Osteocyte (in vitro differentiated cells): ENCODE measurements at regions not wholly inside any gene's neighbourhood (a gene's known extent, or its start where the extent isn't known, plus 50 kb on each side); places are given as distances from the start of the nearest gene placed in this dataset.

ENCODE experiments used
- DNase-seq: peaks from one replicate; pipeline ENCODE4 v3.0.0; 2021; ENCODE audit warnings: mixed read lengths; ENCODE audit not compliant: unreplicated experiment; ENCODE audit errors: extremely low spot score
- H3K27ac Mint-ChIP-seq: one replicate; pipeline ENCODE4 v1.8.0; 2021; ENCODE audit warnings: mild to moderate bottlenecking, mixed read lengths; ENCODE audit not compliant: unreplicated experiment
- H3K27me3 Mint-ChIP-seq: one replicate; pipeline ENCODE4 v1.8.0; 2021; ENCODE audit warnings: mixed read lengths; ENCODE audit not compliant: unreplicated experiment
- H3K36me3 Mint-ChIP-seq: one replicate; pipeline ENCODE4 v1.8.0; 2021; ENCODE audit warnings: mixed read lengths; ENCODE audit not compliant: unreplicated experiment
- H3K4me1 Mint-ChIP-seq: one replicate; pipeline ENCODE4 v1.8.0; 2021; ENCODE audit warnings: mixed read lengths; ENCODE audit not compliant: unreplicated experiment
- H3K4me3 Mint-ChIP-seq: one replicate; pipeline ENCODE4 v1.8.0; 2021; ENCODE audit warnings: mild to moderate bottlenecking, moderate library complexity, mixed read lengths; ENCODE audit not compliant: unreplicated experiment
- H3K9me3 Mint-ChIP-seq: one replicate; pipeline ENCODE4 v1.8.0; 2021; ENCODE audit warnings: mixed read lengths; ENCODE audit not compliant: unreplicated experiment
- CTCF ChIP-seq: fragments of 200-600 bp; sonication (generic); IDR thresholded peaks from 2 replicates; pipeline ENCODE4 v1.5.0; 2021; ENCODE audit warnings: antibody characterized with exemption, mild to moderate bottlenecking, moderate library complexity

- no peaks in the 10 kb centered on the region for H3K36me3 Mint-ChIP-seq
- H3K9me3 Mint-ChIP-seq, result peaks cover 20% of the 10 kb centered on the region
- no peak overlapping the region for H3K4me3 Mint-ChIP-seq
- no peaks in the 10 kb centered on the region for H3K27me3 Mint-ChIP-seq
- H3K27ac Mint-ChIP-seq, result no peak overlapping the region
- H3K4me1 Mint-ChIP-seq, result no peaks in the 10 kb centered on the region
- no peak for DNase-seq
- TF ChIP-seq CTCF, result no peak
Observed at GRCh38 chr13:112226320-112227002, 149.7 kb upstream of the SPACA7 start.

GRCh38 chr13:112227031-112227430 lies 149.1 kb upstream of the SPACA7 start:
- H3K36me3 Mint-ChIP-seq, result no peaks in the 10 kb centered on the region
- no peak for TF ChIP-seq CTCF
- no peak overlapping the region for H3K27ac Mint-ChIP-seq
- H3K4me3 Mint-ChIP-seq, result no peak overlapping the region
- H3K4me1 Mint-ChIP-seq, result no peaks in the 10 kb centered on the region
- DNase-seq, result no peak
- peaks cover 20% of the 10 kb centered on the region for H3K9me3 Mint-ChIP-seq
- H3K27me3 Mint-ChIP-seq, result no peaks in the 10 kb centered on the region

- H3K27ac Mint-ChIP-seq, result no peak overlapping the region
- peaks cover 12% of the 10 kb centered on the region for H3K9me3 Mint-ChIP-seq
- no peak for DNase-seq
- H3K36me3 Mint-ChIP-seq, result no peaks in the 10 kb centered on the region
- H3K4me1 Mint-ChIP-seq, result no peaks in the 10 kb centered on the region
- TF ChIP-seq CTCF, result no peak
- H3K27me3 Mint-ChIP-seq, result no peaks in the 10 kb centered on the region
- H3K4me3 Mint-ChIP-seq, result no peak overlapping the region
Observed at GRCh38 chr13:112229445-112229844, 146.7 kb upstream of the SPACA7 start.

GRCh38 chr13:112229992-112230872 lies 145.9 kb upstream of the SPACA7 start:
- Mint-ChIP-seq H3K4me3 (no peak overlapping the region), H3K27me3 (no peaks in the 10 kb centered on the region), H3K9me3 (peaks cover 17% of the 10 kb centered on the region), H3K36me3 (no peaks in the 10 kb centered on the region), H3K27ac (no peak overlapping the region), H3K4me1 (no peaks in the 10 kb centered on the region)
- no peak for TF ChIP-seq CTCF
- DNase-seq, result no peak

- Mint-ChIP-seq H3K27ac (no peak overlapping the region), H3K4me3 (no peak overlapping the region), H3K36me3 (no peaks in the 10 kb centered on the region), H3K4me1 (no peaks in the 10 kb centered on the region), H3K9me3 (peaks cover 12% of the 10 kb centered on the region), H3K27me3 (no peaks in the 10 kb centered on the region)
- DNase-seq, result no peak
- no peak for TF ChIP-seq CTCF
Observed at GRCh38 chr13:112231451-112232083, 144.6 kb upstream of the SPACA7 start.
